GM12892 (cell line): ENCODE measurements at regions not wholly inside any gene's neighbourhood (a gene's known extent, or its start where the extent isn't known, plus 50 kb on each side); places are given as distances from the start of the nearest gene placed in this dataset.

Source experiments
- DNase-seq: peaks from one replicate; pipeline ENCODE4 v3.0.0; 2011; ENCODE audit not compliant: insufficient read length
- FAIRE-seq: peaks from 2 replicates; lab custom pipeline; 2011; peaks lifted over from hg19 to GRCh38; lab: Jason Lieb, UNC
- POLR2A ChIP-seq: IDR thresholded peaks from 2 replicates; pipeline ENCODE4 v1.6.1; 2011; ENCODE audit warnings: low read depth, low read length, control low read depth
- POLR2AphosphoS5 ChIP-seq: IDR thresholded peaks from 2 replicates; pipeline ENCODE4 v1.6.1; 2011; ENCODE audit warnings: low read depth, low read length, control low read depth
- TAF1 ChIP-seq: IDR thresholded peaks from 2 replicates; pipeline ENCODE4 v1.6.1; 2011; ENCODE audit warnings: low read depth, mild to moderate bottlenecking, control low read depth, low read length, borderline replicate concordance

DNA sequence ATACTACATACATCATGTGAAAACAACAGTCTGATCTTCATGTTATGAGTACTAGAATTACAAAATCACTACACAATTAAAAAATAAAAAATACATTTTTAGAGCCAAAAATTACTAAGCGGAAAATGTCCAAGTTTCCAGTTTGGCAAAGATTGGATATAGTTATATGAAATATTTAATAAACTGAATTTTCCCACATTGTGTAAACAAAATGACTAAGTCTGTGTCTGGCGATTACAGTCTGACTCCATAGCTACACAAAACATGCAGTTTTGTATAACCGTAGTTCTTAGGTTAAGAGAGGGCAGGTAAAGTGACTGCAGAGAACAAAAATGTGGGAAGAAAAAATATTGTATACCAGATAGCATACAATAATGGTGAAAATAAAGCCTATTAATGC, 59.2 kb upstream of the TMEM47 start:
- TF ChIP-seq TAF1 (no peak), POLR2A (no peak), POLR2AphosphoS5 (no peak)
- FAIRE-seq (no peak), DNase-seq (no peak)

DNA sequence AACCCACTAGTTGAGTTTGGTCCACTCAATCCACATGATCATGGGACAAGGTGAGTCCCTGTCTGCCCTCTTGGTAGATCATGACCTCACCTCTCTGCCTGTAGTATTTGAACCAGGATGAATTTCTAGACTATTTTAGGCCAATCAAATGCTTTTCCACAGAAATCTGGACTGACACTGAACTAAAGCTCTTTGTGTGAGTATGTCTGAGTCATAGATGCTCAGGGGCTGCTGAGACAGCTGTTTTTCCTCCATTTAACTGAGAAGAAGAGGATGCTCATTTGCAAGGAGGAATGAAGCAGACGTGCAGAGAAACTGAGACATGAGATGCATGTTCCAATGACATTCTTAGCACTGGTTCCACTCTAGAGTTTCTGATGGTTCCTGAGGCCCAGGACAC, 77.3 kb upstream of the TMEM47 start:
- FAIRE-seq, result no peak
- TF ChIP-seq POLR2AphosphoS5 (no peak), POLR2A (no peak), TAF1 (no peak)
- DNase-seq, result no peak

DNA sequence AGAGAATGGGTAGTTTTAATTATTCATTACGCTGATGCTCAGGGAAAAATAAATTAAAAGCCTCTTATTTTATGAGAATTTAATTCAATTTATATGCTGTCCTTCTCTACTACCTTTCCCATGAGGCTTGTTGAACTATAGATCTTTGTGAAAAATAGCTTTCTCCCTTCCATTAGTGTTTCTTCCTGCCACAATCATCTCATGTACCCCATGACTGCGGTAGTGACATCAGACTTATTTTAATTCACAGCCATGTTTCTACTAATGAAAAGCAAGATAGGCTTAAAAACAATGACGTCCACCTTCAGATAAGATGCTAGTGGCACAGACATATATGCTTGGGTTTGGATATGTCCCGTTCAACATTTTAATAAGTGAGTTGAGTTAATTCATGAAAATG, 87.4 kb upstream of the TMEM47 start:
- DNase-seq (no peak), FAIRE-seq (no peak)
- TF ChIP-seq POLR2A (no peak), POLR2AphosphoS5 (no peak), TAF1 (no peak)

DNA sequence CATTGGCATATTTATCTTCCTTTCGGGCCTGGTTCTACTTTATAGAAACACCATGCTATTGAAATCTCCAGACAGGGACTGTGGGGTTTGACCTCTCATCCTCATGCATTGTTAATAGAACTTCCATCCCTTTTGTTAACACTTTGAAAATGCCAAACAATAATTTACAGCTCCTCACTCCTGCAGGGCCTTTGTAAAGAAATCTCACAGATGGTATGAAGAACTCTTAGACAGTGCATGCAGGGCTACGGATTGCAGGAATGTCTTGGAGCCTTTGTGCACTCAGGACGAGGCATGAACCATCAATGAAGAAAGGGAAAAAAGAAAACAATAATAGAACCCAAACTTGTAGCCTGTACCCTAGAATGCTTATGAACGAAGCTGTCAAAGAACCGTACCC, 92.8 kb upstream of the TMEM47 start:
- DNase-seq (no peak), FAIRE-seq (no peak)
- TF ChIP-seq TAF1 (no peak), POLR2AphosphoS5 (no peak), POLR2A (no peak)

DNA sequence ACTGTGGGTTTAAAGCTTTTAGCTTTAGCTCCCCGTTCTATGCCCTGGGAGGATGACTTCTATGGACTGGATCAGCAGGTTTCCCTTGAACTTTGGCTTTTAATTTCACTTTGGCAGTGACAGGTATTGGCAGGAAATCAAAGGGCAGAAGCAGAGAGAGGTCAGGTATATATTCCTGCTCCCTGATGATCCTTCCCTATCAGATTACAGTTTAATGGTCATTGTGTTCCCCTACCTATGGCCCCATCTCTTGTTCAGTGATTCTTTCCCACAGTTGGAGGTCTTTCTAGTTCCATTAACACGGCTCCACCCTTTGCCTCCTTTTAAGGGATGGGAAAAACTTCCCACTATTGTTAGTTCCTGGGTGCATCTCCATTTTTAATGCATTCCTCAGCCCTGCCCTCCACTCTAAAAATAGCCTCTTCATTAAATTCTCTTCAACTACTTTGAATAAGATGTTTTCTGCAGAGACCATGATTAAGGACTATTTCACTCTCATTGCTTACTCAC, 107.8 kb upstream of the TMEM47 start:
- DNase-seq (no peak), FAIRE-seq (no peak)
- TF ChIP-seq POLR2AphosphoS5, result no peak
- TF ChIP-seq TAF1, result no peak
- TF ChIP-seq POLR2A, result no peak

DNA sequence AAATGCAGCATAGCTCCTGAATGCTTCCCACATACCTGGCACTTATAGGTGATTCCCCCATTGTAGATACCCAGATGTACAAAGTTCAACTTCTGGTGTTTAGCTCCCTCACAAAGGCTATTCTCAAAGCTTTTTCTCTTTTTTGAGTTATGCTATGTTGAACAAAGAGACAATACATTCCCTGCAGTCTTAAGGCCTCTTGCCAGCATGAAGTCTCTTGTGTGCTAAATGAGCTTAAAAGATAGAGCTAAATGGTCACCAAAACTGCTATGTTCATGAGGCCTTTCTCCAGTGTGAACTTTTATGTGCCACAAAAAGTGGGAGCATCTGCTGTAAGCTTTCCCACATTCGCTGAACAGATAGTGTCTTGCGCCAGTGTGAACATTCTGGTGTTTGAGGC, 111.2 kb upstream of the TMEM47 start:
- DNase-seq (no peak), FAIRE-seq (no peak)
- TF ChIP-seq TAF1, result no peak
- TF ChIP-seq POLR2A, result no peak
- no peak for TF ChIP-seq POLR2AphosphoS5

DNA sequence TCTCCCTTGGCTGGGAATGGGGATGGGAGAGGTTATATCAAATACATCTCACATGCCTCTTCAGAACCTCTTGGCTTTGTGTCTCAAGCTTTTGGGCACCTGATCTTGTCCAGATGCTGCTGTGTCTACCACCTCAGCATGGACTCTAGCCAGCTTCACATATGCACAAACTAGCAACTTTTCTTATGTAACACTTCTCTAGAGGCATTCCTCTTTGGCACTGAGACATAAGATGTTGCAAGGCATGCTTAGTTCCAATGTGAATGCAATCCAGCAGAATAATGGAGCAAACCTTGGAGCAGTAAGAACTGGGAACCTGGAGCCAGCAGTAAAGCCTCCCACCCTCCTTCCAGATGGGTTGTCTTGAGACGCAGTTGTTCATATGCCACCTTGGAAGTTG, 113.4 kb upstream of the TMEM47 start:
- no peak for DNase-seq
- no peak for TF ChIP-seq POLR2AphosphoS5
- no peak for TF ChIP-seq POLR2A
- TF ChIP-seq TAF1, result no peak
- FAIRE-seq, result no peak

DNA sequence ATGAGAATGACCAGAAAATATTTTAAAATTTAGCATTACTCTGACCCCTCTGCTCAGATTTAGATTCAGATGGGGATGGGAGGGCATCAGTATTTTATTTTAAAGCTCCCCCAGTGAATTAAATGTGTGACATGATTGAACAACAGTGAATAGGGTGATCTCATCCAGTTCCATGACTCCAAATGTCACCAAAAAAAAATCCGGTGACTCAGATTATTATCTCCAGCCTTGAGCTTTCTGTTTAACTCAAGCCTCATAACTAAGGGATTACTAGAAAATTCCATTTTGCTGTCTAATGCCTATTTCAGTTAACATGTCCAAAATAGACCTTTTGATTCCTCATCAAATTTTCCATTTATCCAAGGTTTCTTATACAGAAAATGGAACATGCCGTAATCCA, 121.8 kb upstream of the TMEM47 start:
- TF ChIP-seq POLR2A, result no peak
- no peak for TF ChIP-seq TAF1
- TF ChIP-seq POLR2AphosphoS5, result no peak
- DNase-seq (no peak), FAIRE-seq (no peak)

DNA sequence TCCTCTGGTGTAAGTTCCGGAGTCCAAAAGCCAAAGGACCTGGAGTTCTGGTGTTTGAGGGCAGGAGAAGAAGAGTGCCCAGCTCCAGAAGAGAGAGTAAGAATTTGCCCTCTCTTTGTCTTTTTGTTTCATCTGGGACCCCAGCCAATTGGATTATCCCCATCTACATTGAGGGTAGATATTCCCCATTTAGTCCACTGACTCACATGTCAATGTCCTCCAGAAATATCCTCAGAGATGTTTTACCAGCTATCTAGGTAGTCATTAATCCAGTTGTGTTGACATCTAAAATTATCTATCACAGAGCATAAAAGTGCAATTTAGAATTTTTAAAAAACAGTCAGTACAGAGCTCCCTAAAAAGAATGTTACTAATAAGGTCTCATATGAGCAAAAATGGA, 132.9 kb upstream of the TMEM47 start:
- FAIRE-seq, result no peak

DNA sequence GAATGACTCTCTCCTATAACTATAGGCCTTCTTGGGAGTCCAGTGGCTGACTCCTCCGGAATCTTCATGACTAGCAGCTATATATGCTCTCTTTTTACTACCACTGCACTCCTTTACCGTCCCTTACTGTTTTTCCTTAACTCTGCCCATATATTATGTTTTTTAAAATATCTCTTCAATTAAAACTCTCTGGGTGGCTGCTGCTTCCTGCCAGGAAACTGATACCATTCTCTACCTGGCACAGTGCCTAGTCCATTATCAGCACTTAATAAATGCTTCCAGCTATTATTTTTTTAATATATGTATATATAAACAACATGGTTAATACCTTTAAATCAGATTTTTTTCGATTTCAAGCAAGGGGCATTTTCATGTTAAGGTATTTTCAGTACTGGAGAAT, 136.6 kb upstream of the FAM47B start:
- no peak for FAIRE-seq
- DNase-seq, result no peak
- TF ChIP-seq POLR2AphosphoS5 (no peak), TAF1 (no peak), POLR2A (no peak)

More for the DNA sequence above, 132.9 kb upstream of the TMEM47 start:
- no peak for DNase-seq
- TF ChIP-seq TAF1 (no peak), POLR2A (no peak), POLR2AphosphoS5 (no peak)

DNA sequence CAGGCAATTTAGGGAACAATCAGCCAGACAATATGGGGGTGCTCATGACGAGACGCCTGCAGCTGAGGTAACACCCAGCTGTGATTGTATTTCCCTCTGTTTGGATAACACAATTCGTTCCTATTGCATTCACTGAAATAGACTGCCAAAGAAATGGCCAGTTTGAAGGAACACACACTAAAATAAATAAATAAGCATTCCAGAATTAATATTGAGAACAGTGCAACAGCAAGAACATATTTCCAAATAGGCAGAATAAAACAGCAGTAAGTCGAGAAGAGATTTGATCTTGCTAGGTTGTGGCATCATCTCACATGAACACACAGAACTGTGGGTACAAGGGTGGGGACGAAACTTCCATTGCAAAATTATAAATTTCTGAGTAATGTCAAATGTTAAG, 133.5 kb upstream of the FAM47B start:
- FAIRE-seq (no peak), DNase-seq (no peak)
- no peak for TF ChIP-seq POLR2A
- no peak for TF ChIP-seq TAF1
- TF ChIP-seq POLR2AphosphoS5, result no peak

DNA sequence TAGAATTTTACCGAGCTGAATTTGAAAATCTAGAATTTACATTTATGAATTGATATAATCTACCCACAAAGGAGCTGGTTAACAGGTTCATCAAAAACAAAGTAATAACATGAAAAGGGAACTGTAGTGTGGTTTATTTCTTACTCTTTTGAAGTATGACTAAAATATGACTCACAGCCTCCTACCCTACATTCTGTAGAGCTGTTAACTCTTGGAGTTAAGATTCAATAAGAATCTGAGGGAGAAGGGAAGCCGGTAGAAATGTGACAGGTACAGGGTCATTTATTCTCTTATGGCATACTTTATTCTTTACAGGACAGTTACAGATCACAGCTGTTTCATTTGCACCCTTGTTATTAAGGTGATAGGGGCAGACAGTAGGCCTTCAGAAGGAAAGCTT, 132.2 kb upstream of the FAM47B start:
- FAIRE-seq (no peak), DNase-seq (no peak)
- TF ChIP-seq POLR2AphosphoS5, result no peak
- no peak for TF ChIP-seq POLR2A
- no peak for TF ChIP-seq TAF1

DNA sequence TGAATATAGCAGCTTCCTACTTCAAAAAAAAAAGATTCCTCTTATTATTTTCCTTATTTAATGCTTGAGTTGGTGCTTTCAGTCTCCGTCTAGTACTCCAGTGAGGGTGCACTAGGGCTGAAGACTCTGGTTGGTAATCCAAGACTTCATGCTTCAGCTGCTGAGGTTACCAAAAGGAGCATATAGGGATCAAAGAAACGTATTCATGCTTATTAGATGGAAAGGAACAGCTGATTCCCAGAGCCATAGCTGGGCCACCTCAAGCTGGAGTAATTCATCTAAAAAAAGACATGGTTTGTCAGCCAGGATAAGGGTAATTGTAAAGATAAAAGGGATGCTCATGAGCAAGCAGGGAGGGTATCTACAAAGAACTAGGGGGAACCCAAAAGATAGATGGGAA, 131.7 kb upstream of the FAM47B start:
- TF ChIP-seq TAF1, result no peak
- no peak for TF ChIP-seq POLR2AphosphoS5
- TF ChIP-seq POLR2A, result no peak
- FAIRE-seq (no peak), DNase-seq (no peak)
